HEK293T (cell line): ENCODE measurements at regions not wholly inside any gene's neighbourhood (a gene's known extent, or its start where the extent isn't known, plus 50 kb on each side); places are given as distances from the start of the nearest gene placed in this dataset.

Experiments
- CTCF ChIA-PET: fragments of 350-600 bp; formaldehyde crosslinking; extraction: SDS; loops from one replicate; lab custom pipeline; 2021; ENCODE audit warnings: antibody characterized with exemption, inconsistent platforms; lab: Yijun Ruan, JAX
- POLR2A ChIA-PET: fragments of 350-600 bp; formaldehyde crosslinking; extraction: SDS; loops from one replicate; lab custom pipeline; 2020; ENCODE audit warnings: antibody characterized with exemption, inconsistent platforms; lab: Yijun Ruan, JAX
- DNase-seq: peaks from one replicate; pipeline ENCODE4 v3.0.0; 2012; ENCODE audit warnings: mixed read lengths; ENCODE audit errors: extremely low spot score
- ARNT ChIP-seq: fragments of 450-650 bp; IDR thresholded peaks from 2 replicates; pipeline ENCODE4 v1.6.1; 2017; ENCODE audit warnings: mild to moderate bottlenecking
- BHLHE40 ChIP-seq: fragments of 450-650 bp; IDR thresholded peaks from 2 replicates; pipeline ENCODE4 v1.6.1; 2016; ENCODE audit warnings: mild to moderate bottlenecking, moderate library complexity, borderline replicate concordance
- CTBP1 ChIP-seq: fragments of 450-650 bp; IDR thresholded peaks from 2 replicates; pipeline ENCODE4 v1.6.1; 2016; ENCODE audit warnings: borderline replicate concordance
- ELF4 ChIP-seq: fragments of 450-650 bp; IDR thresholded peaks from 2 replicates; pipeline ENCODE4 v1.6.1; 2017; ENCODE audit warnings: antibody characterized with exemption
- FOXA1 ChIP-seq: fragments of 450-650 bp; IDR thresholded peaks from 2 replicates; pipeline ENCODE4 v1.6.1; 2016; ENCODE audit warnings: mild to moderate bottlenecking
- FOXK2 ChIP-seq: fragments of 450-650 bp; IDR thresholded peaks from 2 replicates; pipeline ENCODE4 v1.6.1; 2016; ENCODE audit warnings: mild to moderate bottlenecking
- FOXM1 ChIP-seq: fragments of 450-650 bp; IDR thresholded peaks from 2 replicates; pipeline ENCODE4 v1.6.1; 2017; ENCODE audit warnings: mild to moderate bottlenecking, borderline replicate concordance
- HDGF ChIP-seq: fragments of 450-650 bp; IDR thresholded peaks from 2 replicates; pipeline ENCODE4 v1.6.1; 2017; ENCODE audit warnings: antibody characterized with exemption, borderline replicate concordance
- L3MBTL2 ChIP-seq: fragments of 450-650 bp; conservative IDR thresholded peaks from 2 replicates; pipeline ENCODE4 v1.6.1; 2016; ENCODE audit warnings: mild to moderate bottlenecking
- LEF1 ChIP-seq: fragments of 450-650 bp; IDR thresholded peaks from 2 replicates; pipeline ENCODE4 v1.6.1; 2017; ENCODE audit warnings: mild to moderate bottlenecking, borderline replicate concordance
- NFRKB ChIP-seq: fragments of 450-650 bp; IDR thresholded peaks from 2 replicates; pipeline ENCODE4 v1.6.1; 2016; ENCODE audit warnings: mild to moderate bottlenecking, moderate library complexity
- PKNOX1 ChIP-seq: fragments of 450-650 bp; IDR thresholded peaks from 2 replicates; pipeline ENCODE4 v1.6.1; 2016
- SP1 ChIP-seq: fragments of 450-650 bp; IDR thresholded peaks from 2 replicates; pipeline ENCODE4 v1.6.1; 2017
- SUZ12 ChIP-seq: fragments of 450-650 bp; IDR thresholded peaks from 2 replicates; pipeline ENCODE4 v1.6.1; 2016; ENCODE audit warnings: mild to moderate bottlenecking
- TARDBP ChIP-seq: fragments of 450-650 bp; IDR thresholded peaks from 2 replicates; pipeline ENCODE4 v1.6.1; 2016
- ZNF384 ChIP-seq: fragments of 450-650 bp; IDR thresholded peaks from 2 replicates; pipeline ENCODE4 v1.6.1; 2016

- no peak for DNase-seq
- TF ChIP-seq TARDBP (no peak), ARNT (no peak), FOXK2 (no peak), L3MBTL2 (no peak), CTBP1 (no peak), NFRKB (no peak), HDGF (no peak), LEF1 (no peak), ZNF384 (no peak), SUZ12 (no peak)
- ChIA-PET CTCF (no interaction called here), POLR2A (no interaction called here)
Measured at GRCh38 chr3:153744889-153745288, 376.3 kb upstream of the ARHGEF26 start.

GRCh38 chr3:153746211-153746610, 375.0 kb upstream of the ARHGEF26 start:
- POLR2A ChIA-PET = no interaction called here
- CTCF ChIA-PET = no interaction called here
- DNase-seq = no peak
- TF ChIP-seq L3MBTL2 = no peak
- TF ChIP-seq ZNF384 = no peak
- TF ChIP-seq PKNOX1 = no peak
- TF ChIP-seq TARDBP = no peak
- no peak for TF ChIP-seq NFRKB
- no peak for TF ChIP-seq FOXK2
- TF ChIP-seq BHLHE40 = no peak
- TF ChIP-seq SUZ12 = no peak
- no peak for TF ChIP-seq ARNT
- no peak for TF ChIP-seq FOXA1
- no peak for TF ChIP-seq ELF4
- no peak for TF ChIP-seq FOXM1
- TF ChIP-seq CTBP1 = no peak
- TF ChIP-seq LEF1 = no peak
- TF ChIP-seq SP1 = no peak
- TF ChIP-seq HDGF = no peak

- CTCF ChIA-PET = interaction anchor here (0.6 kb wide), 1 partner anchor 227 kb away, joined by 5 read pairs; no protein-coding TSS in a partner anchor
- no peak for DNase-seq
- POLR2A ChIA-PET = no interaction called here
- no peak for TF ChIP-seq FOXK2
- TF ChIP-seq FOXM1 = no peak
- no peak for TF ChIP-seq CTBP1
- no peak for TF ChIP-seq LEF1
- TF ChIP-seq HDGF = no peak
- TF ChIP-seq NFRKB = no peak
- TF ChIP-seq BHLHE40 = no peak
- TF ChIP-seq PKNOX1 = no peak
- no peak for TF ChIP-seq L3MBTL2
- no peak for TF ChIP-seq ZNF384
- no peak for TF ChIP-seq TARDBP
- TF ChIP-seq ARNT = no peak
- TF ChIP-seq FOXA1 = no peak
- no peak for TF ChIP-seq SUZ12
Measured at GRCh38 chr3:153749070-153749610, 372.1 kb upstream of the ARHGEF26 start.

GRCh38 chr3:153752405-153753027, 368.7 kb upstream of the ARHGEF26 start:
- TF ChIP-seq LEF1 (no peak), SP1 (no peak), ELF4 (no peak), FOXK2 (no peak), CTBP1 (no peak), ARNT (no peak), PKNOX1 (no peak), FOXA1 (no peak), SUZ12 (no peak)
- ChIA-PET POLR2A (no interaction called here), CTCF (no interaction called here)
- no peak for DNase-seq

- DNase-seq = no peak
- ChIA-PET CTCF (no interaction called here), POLR2A (no interaction called here)
- TF ChIP-seq HDGF = no peak
- no peak for TF ChIP-seq SUZ12
- TF ChIP-seq ARNT = no peak
- no peak for TF ChIP-seq LEF1
- TF ChIP-seq PKNOX1 = no peak
- TF ChIP-seq FOXK2 = no peak
- TF ChIP-seq CTBP1 = no peak
- no peak for TF ChIP-seq L3MBTL2
- no peak for TF ChIP-seq NFRKB
- no peak for TF ChIP-seq ZNF384
- TF ChIP-seq TARDBP = no peak
Measured at GRCh38 chr3:153753035-153753434, 368.2 kb upstream of the ARHGEF26 start.

GRCh38 chr3:153756816-153757215, 364.4 kb upstream of the ARHGEF26 start:
- ChIA-PET CTCF (interaction anchor here (0.6 kb wide), 1 partner anchor 594 kb away, joined by 3 read pairs; no protein-coding TSS in a partner anchor), POLR2A (no interaction called here)
- no peak for DNase-seq
- TF ChIP-seq L3MBTL2 (no peak), LEF1 (no peak), FOXA1 (no peak), NFRKB (no peak), TARDBP (no peak), BHLHE40 (no peak), FOXK2 (no peak), FOXM1 (no peak), PKNOX1 (no peak), HDGF (no peak), SUZ12 (no peak)
